ENCODE measurements at regions not wholly inside any gene's neighbourhood (a gene's known extent, or its start where the extent isn't known, plus 50 kb on each side); places are given as distances from the start of the nearest gene placed in this dataset.

DNA sequence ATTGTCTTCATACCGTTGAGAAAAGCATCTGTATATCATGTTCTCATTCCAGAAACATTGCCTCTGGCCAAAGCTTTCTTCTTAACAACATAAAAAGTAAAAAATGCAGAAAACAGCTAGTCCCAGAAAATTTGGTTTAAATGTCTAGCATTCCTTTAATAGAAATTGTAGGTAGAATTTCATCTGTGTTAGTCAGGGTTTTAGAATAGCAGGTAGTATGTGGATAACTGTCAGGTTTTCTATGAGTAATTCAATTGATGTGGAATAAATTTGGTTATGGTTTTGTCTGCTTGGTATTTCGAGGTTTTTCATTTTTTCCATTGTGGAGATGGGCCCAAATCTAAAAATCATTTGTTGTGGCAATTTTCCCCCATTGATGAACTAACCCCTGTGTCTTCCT, 616.7 kb downstream of the KCNJ2 start:
- peaks cover 4% of the 10 kb centered on the region; the same call in 1 of the 2 replicates for H3K23me2 ChIP-seq (ENCODE audit: low read depth, low read length)
- H3K9ac ChIP-seq (replicated peaks in 1 of 4; ENCODE audit: extremely low read depth in 1 of 4, low read depth in 3 of 4, low read length in 3 of 4), result no peak overlapping the region
- no peak overlapping the region for H4K91ac ChIP-seq (replicated peaks; ENCODE audit: insufficient read length, low read length)
- no peaks in the 10 kb centered on the region for H3K79me1 ChIP-seq (ENCODE audit: low read depth, low read length)
- FAIRE-seq (no peak), DNase-seq (ENCODE audit: low read depth in 1 of 2, low spot score in 2 of 2) (no peak)
- no peak overlapping the region for H2BK15ac ChIP-seq (ENCODE audit: low read length)
- ChIA-PET CTCF (ENCODE audit: partially characterized antibody) (interaction anchor here (0.9 kb wide), 1 partner anchor 19 kb away, joined by 3 read pairs; no protein-coding TSS in a partner anchor), POLR2A (ENCODE audit: partially characterized antibody) (no interaction called here)
- H4K8ac ChIP-seq (ENCODE audit: extremely low read depth, insufficient read depth, low read length), result no peak overlapping the region
- no peaks in the 10 kb centered on the region for H3K79me2 ChIP-seq (ENCODE audit: control insufficient read depth in 1 of 2, insufficient read depth in 2 of 2, low read length in 2 of 2)
- H2BK120ac ChIP-seq (replicated peaks; ENCODE audit: low read depth, low read length), result no peak overlapping the region
- H4K20me1 ChIP-seq (replicated peaks in 1 of 2; ENCODE audit: control insufficient read depth in 1 of 2, insufficient read depth in 2 of 2, low read length in 2 of 2), result no peaks in the 10 kb centered on the region
- no peak overlapping the region for H4K5ac ChIP-seq (ENCODE audit: insufficient read length, low read depth, low read length)
- H3K27me3 ChIP-seq (replicated peaks in 1 of 4; ENCODE audit: control insufficient read depth in 3 of 4, extremely low read depth in 1 of 4, insufficient read depth in 3 of 4, low read length in 3 of 4), result no peaks in the 10 kb centered on the region
- no peak overlapping the region for H2AFZ ChIP-seq (ENCODE audit: low read length)
- H3K4me3 ChIP-seq (ENCODE audit: extremely low read depth in 1 of 4, insufficient read depth in 2 of 4, low read depth in 3 of 4, low read length in 4 of 4), result no peak overlapping the region
- H2BK12ac ChIP-seq (ENCODE audit: low read depth, low read length), result no peak overlapping the region
- WGBS, 2 experiments (ENCODE audit: extremely low coverage in 1 of 2, insufficient coverage in 1 of 2, insufficient read length in 1 of 2, insufficient replicate concordance in 2 of 2, low coverage in 1 of 2, low lambda C conversion rate in 2 of 2, missing lambda C conversion rate in 1 of 2), result 81% methylated on average over 2 of the region's 2 CpGs; no CpG with 5 or more reads in 1 of the 2 experiments
- no peak overlapping the region for H3K4ac ChIP-seq (replicated peaks; ENCODE audit: insufficient read length, low read depth, low read length)
- no peak overlapping the region for H3K27ac ChIP-seq (ENCODE audit: low read depth, low read length)
- H3K4me2 ChIP-seq (ENCODE audit: insufficient read depth in 1 of 2, low read depth in 2 of 2, low read length in 2 of 2), result no peak overlapping the region
- no peaks in the 10 kb centered on the region for H3K4me1 ChIP-seq (replicated peaks in 1 of 4; ENCODE audit: control insufficient read depth in 3 of 4, insufficient read depth in 4 of 4, low read length in 3 of 4)
- no peaks in the 10 kb centered on the region for H3K9me3 ChIP-seq (ENCODE audit: insufficient read depth in 2 of 2, low read depth in 1 of 2, low read length in 1 of 2)
- no peak overlapping the region for H3K18ac ChIP-seq (ENCODE audit: extremely low read depth, low read length)
- no peak overlapping the region for H2BK5ac ChIP-seq (ENCODE audit: low read depth, low read length)
- H3K36me3 ChIP-seq (ENCODE audit: control insufficient read depth in 2 of 4, insufficient read depth in 4 of 4, low read length in 3 of 4), result no peaks in the 10 kb centered on the region
- H2BK20ac ChIP-seq (ENCODE audit: low read length), result no peak overlapping the region
- H3K56ac ChIP-seq (replicated peaks; ENCODE audit: insufficient read length, low read depth, low read length), result no peak overlapping the region
- H3K23ac ChIP-seq (ENCODE audit: insufficient read length), result no peak overlapping the region
- no peak overlapping the region for H2AK5ac ChIP-seq (ENCODE audit: low read depth, low read length)
- H3K14ac ChIP-seq (ENCODE audit: insufficient read length), result no peak overlapping the region
- TF ChIP-seq SP4 (IDR thresholded peaks at IDR 0.05; ENCODE audit: low read length) (no peak), CTBP2 (IDR thresholded peaks at IDR 0.05; ENCODE audit: borderline replicate concordance, insufficient read depth, insufficient read length, low read length) (no peak), SP1 (IDR thresholded peaks at IDR 0.05; ENCODE audit: low read depth, low read length) (no peak), CHD1 (IDR thresholded peaks at IDR 0.05; ENCODE audit: low read depth, low read length) (no peak), RAD21 (IDR thresholded peaks at IDR 0.05 in 1 of 2, conservative IDR thresholded peaks at IDR 0.05 in 1 of 2; ENCODE audit: low read depth in 2 of 2, low read length in 2 of 2) (no peak), JUND (IDR thresholded peaks at IDR 0.05; ENCODE audit: low read length) (no peak), TAF7 (optimal IDR thresholded peaks at IDR 0.05; ENCODE audit: borderline replicate concordance, low read depth, low read length) (no peak), EP300 (IDR thresholded peaks at IDR 0.05; ENCODE audit: borderline replicate concordance in 1 of 2, low read depth in 2 of 2, low read length in 2 of 2) (no peak), EGR1 (IDR thresholded peaks at IDR 0.05; ENCODE audit: borderline replicate concordance, low read depth, low read length) (no peak), SAP30 (IDR thresholded peaks at IDR 0.05; ENCODE audit: insufficient read depth, insufficient replicate concordance, low read length) (no peak), PHF8 (conservative IDR thresholded peaks at IDR 0.05; ENCODE audit: low read depth, low read length) (no peak)
- TF ChIP-seq, protein P1, sequence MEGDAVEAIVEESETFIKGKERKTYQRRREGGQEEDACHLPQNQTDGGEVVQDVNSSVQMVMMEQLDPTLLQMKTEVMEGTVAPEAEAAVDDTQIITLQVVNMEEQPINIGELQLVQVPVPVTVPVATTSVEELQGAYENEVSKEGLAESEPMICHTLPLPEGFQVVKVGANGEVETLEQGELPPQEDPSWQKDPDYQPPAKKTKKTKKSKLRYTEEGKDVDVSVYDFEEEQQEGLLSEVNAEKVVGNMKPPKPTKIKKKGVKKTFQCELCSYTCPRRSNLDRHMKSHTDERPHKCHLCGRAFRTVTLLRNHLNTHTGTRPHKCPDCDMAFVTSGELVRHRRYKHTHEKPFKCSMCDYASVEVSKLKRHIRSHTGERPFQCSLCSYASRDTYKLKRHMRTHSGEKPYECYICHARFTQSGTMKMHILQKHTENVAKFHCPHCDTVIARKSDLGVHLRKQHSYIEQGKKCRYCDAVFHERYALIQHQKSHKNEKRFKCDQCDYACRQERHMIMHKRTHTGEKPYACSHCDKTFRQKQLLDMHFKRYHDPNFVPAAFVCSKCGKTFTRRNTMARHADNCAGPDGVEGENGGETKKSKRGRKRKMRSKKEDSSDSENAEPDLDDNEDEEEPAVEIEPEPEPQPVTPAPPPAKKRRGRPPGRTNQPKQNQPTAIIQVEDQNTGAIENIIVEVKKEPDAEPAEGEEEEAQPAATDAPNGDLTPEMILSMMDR (IDR thresholded peaks at IDR 0.05; ENCODE audit: control extremely low read depth in 1 of 3, insufficient read depth in 1 of 3, low read depth in 1 of 3, low read length in 3 of 3), result no peak
